Nephron progenitor cell (in vitro differentiated cells): ENCODE measurements at regions not wholly inside any gene's neighbourhood (a gene's known extent, or its start where the extent isn't known, plus 50 kb on each side); places are given as distances from the start of the nearest gene placed in this dataset.
"Not testable (repeated sequence)": the region's sequence is repeated elsewhere in the genome, so short reads cannot be mapped to it uniquely, and the experiment has no call there.

Experiments used
- DNase-seq: peaks from one replicate; pipeline ENCODE4 v3.0.0; 2021
- H3K27ac Mint-ChIP-seq: 2 replicates; pipeline ENCODE4 v1.8.0; 2021; ENCODE audit warnings: mild to moderate bottlenecking, moderate library complexity, mixed read lengths
- H3K27me3 Mint-ChIP-seq: 2 replicates; pipeline ENCODE4 v1.8.0; 2021; ENCODE audit warnings: mild to moderate bottlenecking, low read depth, mixed read lengths; ENCODE audit not compliant: poor library complexity
- H3K36me3 Mint-ChIP-seq: 2 replicates; pipeline ENCODE4 v1.8.0; 2021; ENCODE audit warnings: low read depth, mixed read lengths
- H3K4me1 Mint-ChIP-seq: 2 replicates; pipeline ENCODE4 v1.8.0; 2021; ENCODE audit warnings: mixed read lengths
- H3K4me3 Mint-ChIP-seq: 2 replicates; pipeline ENCODE4 v1.8.0; 2021; ENCODE audit warnings: mild to moderate bottlenecking, moderate library complexity, mixed read lengths
- H3K9me3 Mint-ChIP-seq: 2 replicates; pipeline ENCODE4 v1.8.0; 2021; ENCODE audit warnings: mild to moderate bottlenecking, moderate library complexity, mixed read lengths
- TF ChIP-seq, protein P1 (sequence below): fragments of 200-600 bp; sonication (generic); IDR thresholded peaks from 2 replicates; pipeline ENCODE4 v1.5.0; 2021; ENCODE audit warnings: antibody characterized with exemption

DNA sequence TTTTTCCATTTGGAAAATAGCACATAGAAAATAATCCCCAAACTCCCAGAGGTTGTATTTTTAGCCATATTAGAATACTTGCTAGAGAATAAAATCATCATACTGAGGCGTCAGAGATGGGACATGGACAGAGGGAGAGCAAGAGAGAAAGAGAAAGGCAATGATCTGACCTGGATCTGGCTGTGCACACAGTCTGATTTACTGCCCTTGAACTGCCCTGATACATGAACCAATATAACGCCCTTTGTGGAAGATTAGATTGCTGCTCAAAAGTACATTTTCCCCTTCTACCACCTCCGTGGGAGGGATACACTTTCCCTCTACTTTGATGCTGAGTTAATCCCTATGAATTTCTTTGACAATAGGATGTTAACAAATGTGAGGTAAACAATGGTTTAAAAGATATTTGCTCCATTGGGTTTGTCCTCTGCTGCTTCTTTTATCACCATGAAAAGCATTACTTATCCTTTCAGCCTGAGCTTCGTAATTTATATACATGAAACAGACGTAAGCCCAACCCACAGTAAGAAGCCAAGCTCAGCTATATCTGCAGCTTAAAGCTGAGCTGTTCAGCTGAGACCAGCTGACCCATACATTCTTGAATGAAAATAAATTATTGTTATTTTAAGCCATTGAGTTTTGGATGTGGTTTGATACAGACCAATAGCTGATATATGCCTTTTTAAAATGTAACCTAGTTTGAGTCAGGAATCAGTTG lies 1664.6 kb upstream of the CELF4 start:
- Mint-ChIP-seq H3K9me3 (peaks cover 35% of the 10 kb centered on the region), H3K27ac (no peak overlapping the region), H3K36me3 (peaks cover 26% of the 10 kb centered on the region), H3K4me1 (peaks cover 10% of the 10 kb centered on the region), H3K4me3 (no peak overlapping the region), H3K27me3 (no peaks in the 10 kb centered on the region)
- TF ChIP-seq, protein P1, sequence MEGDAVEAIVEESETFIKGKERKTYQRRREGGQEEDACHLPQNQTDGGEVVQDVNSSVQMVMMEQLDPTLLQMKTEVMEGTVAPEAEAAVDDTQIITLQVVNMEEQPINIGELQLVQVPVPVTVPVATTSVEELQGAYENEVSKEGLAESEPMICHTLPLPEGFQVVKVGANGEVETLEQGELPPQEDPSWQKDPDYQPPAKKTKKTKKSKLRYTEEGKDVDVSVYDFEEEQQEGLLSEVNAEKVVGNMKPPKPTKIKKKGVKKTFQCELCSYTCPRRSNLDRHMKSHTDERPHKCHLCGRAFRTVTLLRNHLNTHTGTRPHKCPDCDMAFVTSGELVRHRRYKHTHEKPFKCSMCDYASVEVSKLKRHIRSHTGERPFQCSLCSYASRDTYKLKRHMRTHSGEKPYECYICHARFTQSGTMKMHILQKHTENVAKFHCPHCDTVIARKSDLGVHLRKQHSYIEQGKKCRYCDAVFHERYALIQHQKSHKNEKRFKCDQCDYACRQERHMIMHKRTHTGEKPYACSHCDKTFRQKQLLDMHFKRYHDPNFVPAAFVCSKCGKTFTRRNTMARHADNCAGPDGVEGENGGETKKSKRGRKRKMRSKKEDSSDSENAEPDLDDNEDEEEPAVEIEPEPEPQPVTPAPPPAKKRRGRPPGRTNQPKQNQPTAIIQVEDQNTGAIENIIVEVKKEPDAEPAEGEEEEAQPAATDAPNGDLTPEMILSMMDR, result no peak
- DNase-seq, result no peak

DNA sequence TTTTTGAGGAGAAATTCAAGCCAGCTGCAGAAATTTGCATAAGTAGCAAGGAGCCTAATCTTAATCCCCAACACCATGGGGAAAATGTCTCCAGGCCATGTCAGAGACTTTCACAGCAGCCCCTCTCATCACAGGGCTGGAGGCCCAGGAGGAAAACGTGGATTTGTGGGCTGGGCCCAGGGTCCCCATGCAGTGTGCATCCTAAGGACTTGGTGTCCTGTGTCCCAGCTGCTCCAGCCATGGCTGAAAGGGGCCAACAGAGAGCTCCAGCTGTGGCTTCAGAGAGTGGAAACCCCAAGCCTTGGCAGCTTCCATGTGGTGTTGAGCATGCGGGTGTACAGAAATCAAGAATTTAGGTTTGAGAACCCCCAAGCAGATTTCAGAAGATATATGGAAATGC lies 1662.2 kb upstream of the CELF4 start:
- H3K27ac Mint-ChIP-seq, H3K27me3 Mint-ChIP-seq, DNase-seq, H3K4me3 Mint-ChIP-seq: not testable (repeated sequence)
- peaks cover 18% of the 10 kb centered on the region for H3K9me3 Mint-ChIP-seq
- H3K4me1 Mint-ChIP-seq, result peaks cover 10% of the 10 kb centered on the region
- peaks cover 14% of the 10 kb centered on the region for H3K36me3 Mint-ChIP-seq

DNA sequence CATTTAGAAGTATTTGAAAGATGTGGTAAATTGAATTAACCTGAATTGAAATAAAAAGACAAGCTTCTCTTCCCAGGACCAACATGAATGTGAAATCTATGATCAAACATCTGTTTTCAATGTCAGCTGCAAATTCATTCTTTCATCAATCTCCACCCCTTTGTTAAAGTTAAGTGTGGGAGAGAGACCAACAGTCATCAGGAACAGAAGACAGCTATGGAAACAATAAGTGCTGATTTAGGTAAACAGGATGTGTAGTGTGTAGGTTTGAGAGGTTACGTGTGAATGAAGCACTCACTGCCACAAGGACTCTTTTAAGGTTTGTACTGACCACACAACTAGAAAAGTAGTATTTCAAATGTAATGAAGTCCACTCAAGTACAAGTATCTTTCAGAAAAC lies 1659.8 kb upstream of the CELF4 start:
- H3K9me3 Mint-ChIP-seq, result peaks cover 13% of the 10 kb centered on the region
- TF ChIP-seq, protein P1, result no peak
- H3K4me1 Mint-ChIP-seq, result peaks cover 6% of the 10 kb centered on the region
- H3K4me3 Mint-ChIP-seq, result no peak overlapping the region
- peaks cover 2% of the 10 kb centered on the region for H3K27me3 Mint-ChIP-seq
- H3K36me3 Mint-ChIP-seq, result peaks cover 14% of the 10 kb centered on the region
- no peak for DNase-seq
- H3K27ac Mint-ChIP-seq, result peak overlapping the region; percentile 20

DNA sequence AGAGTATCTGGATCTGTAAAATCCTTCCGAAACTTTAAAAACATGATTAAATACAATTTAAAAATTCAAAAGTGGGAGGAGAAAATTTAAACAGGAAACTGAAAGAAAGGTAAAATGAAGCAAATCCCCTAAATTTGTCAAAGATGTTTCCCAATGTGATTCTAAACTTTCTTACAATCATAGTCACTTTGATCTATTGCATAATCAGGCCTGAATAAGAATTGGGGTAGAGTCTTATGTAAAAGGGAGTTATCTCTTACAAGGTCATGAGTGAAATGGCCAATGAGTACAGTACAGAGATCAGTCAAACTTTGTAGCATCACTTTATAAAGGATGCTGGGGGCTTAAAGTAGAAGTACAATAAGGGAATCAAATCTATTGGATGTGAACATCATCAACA lies 1657.7 kb upstream of the CELF4 start:
- Mint-ChIP-seq H3K27me3 (peaks cover 2% of the 10 kb centered on the region), H3K27ac (no peak overlapping the region), H3K36me3 (peaks cover 6% of the 10 kb centered on the region), H3K9me3 (peaks cover 5% of the 10 kb centered on the region), H3K4me3 (no peak overlapping the region), H3K4me1 (no peaks in the 10 kb centered on the region)
- DNase-seq, result no peak
- TF ChIP-seq, protein P1, result no peak

DNA sequence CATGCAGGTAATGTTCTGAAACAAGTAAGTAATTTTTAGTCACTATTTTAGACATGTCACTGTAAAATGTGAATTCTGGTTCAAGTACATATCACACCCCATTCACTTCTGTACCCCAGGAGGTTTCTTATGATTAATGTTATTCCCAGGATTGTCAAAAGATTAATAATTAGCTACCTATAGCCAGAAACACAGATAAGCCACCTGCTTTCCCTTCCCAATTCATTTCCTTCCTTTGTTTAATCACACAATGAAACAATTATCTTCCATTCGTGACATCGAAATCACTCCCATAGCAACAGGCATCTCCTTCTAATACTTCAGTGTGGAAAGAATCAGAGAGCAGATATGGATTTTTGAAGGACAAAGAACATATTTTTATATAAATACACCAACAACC lies 1650.3 kb upstream of the CELF4 start:
- no peak for DNase-seq
- Mint-ChIP-seq H3K27ac (no peak overlapping the region), H3K9me3 (peaks cover 15% of the 10 kb centered on the region), H3K27me3 (no peaks in the 10 kb centered on the region), H3K4me1 (no peaks in the 10 kb centered on the region), H3K36me3 (peaks cover 11% of the 10 kb centered on the region), H3K4me3 (no peak overlapping the region)
- TF ChIP-seq, protein P1, result no peak

DNA sequence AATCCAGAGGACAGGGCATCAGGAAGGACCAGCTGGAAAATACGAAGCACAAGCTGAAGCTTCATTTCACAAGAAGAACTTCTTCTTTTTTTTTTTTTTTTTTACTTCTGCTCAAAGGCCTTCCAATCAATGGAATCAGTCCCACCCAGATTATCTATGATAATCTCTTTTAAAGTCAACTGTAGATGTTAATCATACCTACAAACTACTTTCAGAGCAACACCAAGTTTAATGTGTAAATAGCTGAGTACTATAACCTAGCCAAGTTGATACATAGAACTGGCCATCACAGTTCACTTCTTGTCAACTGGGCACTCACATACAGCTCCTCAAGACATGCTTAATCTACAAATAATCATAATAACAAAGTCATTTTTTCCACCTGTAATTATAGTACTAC lies 1645.9 kb upstream of the CELF4 start:
- no peak for DNase-seq
- no peaks in the 10 kb centered on the region for H3K4me1 Mint-ChIP-seq
- H3K4me3 Mint-ChIP-seq, result no peak overlapping the region
- H3K27ac Mint-ChIP-seq, result no peak overlapping the region
- H3K36me3 Mint-ChIP-seq, result peaks cover 11% of the 10 kb centered on the region
- TF ChIP-seq, protein P1, result no peak
- H3K27me3 Mint-ChIP-seq, result no peaks in the 10 kb centered on the region
- peaks cover 15% of the 10 kb centered on the region for H3K9me3 Mint-ChIP-seq
